NCI-H748 (cell line): ENCODE measurements at regions not wholly inside any gene's neighbourhood (a gene's known extent, or its start where the extent isn't known, plus 50 kb on each side); places are given as distances from the start of the nearest gene placed in this dataset.

ENCODE experiments used
- DNase-seq: peaks from one replicate; lab custom pipeline; 2025; ENCODE audit not compliant: unreplicated experiment; lab: John Stamatoyannopoulos, UW

GRCh38 chr2:6645672-6646071 is 220.0 kb downstream of the CMPK2 start:
- DNase-seq = no peak

GRCh38 chr2:6647046-6647445 is 218.7 kb downstream of the CMPK2 start:
- DNase-seq = no peak

DNA sequence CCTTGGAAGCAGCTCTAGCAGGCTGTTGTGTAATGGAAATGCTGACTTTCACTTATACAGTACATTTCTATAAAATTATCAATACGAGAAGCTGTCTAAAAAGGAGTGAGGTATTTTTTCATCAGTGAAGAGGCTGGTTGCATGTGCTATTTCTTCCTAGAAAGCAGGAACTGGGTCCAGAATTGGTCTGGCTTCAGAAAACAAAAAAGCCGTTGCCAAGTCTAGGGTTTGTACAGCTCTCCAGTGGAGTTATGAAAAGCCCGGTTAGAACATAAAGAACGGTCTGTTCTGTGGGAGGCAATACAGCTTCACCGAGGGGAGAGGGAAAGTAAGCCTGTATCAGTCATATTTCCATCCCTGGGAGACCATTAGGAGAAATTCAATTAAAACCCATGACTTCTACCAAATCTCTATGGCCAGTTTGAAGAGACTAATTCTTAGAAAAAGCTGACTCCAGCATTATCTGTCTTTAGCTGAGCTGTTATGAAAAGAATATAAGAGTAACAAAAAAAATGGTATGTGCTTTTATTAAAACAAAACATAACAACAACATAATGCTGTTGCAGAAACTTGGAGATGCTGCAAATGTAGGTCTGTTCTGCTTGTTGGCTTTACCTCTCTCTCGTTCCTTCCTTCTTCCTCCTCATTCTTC is 217.0 kb downstream of the CMPK2 start:
- DNase-seq = no peak

DNA sequence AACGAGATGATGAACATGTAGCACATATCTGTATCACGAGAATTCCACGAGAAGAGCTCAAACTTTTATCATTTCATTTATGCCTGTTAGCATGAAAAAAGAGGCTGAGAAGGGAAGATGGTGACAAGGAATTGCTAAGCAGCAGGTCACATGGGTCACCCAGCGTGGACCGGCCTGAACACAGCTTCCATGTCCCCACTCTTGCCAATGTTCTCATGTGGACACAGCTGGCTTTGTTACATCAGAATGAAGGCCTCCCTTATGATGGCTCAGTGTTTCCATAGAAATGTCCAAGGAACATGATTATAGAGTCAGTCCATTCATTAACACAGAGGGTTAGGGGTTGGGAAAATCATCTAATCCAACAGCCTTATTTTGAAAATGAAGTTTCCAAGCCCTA is 215.4 kb downstream of the CMPK2 start:
- no peak for DNase-seq

- DNase-seq = no peak
These were observed 213.5 kb downstream of the CMPK2 start for GRCh38 chr2:6652251-6652650.

DNA sequence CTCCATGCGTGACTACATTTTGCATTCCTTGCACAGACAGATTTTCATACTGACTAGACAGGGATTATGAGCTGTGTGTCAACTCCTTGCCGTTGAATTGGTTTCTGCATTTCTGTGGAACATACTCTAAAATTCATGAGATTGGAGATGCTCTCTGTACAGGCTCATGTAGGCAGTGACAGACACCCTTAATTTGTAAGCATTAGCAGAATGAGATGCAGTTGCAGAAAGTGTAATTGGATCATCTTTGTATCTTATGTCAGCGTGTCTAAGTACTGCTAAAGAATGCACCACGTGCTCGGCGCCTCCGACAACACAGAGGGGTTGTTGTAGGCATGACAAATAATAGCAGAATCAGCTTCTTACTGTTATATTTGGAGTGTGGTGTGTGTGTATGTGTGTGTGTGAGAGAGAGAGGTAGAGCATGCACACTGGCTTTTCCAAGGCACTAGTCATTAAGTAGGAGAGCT is 212.4 kb downstream of the CMPK2 start:
- DNase-seq = no peak

GRCh38 chr2:6654279-6654678 is 211.4 kb downstream of the CMPK2 start:
- DNase-seq = no peak

GRCh38 chr2:6656633-6657032 is 209.1 kb downstream of the CMPK2 start:
- no peak for DNase-seq

DNA sequence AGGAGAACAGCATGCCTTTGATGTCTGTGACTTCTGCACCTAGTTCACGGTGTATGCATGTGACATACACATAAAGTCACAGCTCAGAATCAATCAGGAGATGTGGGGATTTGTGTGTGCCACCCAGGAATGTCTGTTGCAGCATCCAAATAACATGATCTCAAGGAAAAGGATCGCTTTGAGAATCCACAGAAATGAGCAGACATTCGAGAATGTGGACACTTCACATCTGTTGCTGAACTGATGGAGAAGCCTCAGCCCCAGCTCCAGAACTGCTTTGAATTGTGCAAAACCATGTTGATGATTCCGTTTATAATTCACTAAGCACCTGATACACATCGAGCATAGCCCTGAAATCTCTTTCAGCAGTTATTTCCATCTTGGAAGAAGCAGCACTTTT is 208.6 kb downstream of the CMPK2 start:
- DNase-seq = no peak

DNA sequence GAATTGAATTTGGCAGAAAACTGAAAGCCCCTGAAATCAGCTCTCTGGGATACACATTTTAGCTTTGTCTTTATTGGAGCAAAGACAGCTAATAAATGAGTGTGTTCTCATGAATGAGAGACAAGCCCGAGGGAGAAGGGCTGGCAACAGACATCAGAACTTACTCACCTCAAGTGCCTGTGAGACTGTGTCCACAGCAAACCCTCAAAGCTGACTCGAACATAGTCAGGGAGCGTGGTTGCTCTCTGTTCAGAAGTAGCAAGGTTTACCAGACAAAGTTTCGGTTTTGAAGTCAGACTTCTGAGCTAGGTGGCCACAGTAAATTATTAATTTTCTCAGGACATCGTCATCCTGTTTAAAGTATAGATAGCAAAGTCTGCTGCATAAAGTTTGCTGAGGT is 207.9 kb downstream of the CMPK2 start:
- no peak for DNase-seq

GRCh38 chr2:6664332-6665061 is 201.2 kb downstream of the CMPK2 start:
- no peak for DNase-seq

GRCh38 chr2:6665093-6666045 is 200.3 kb downstream of the CMPK2 start:
- DNase-seq = no peak

- no peak for DNase-seq
These were observed 198.4 kb downstream of the CMPK2 start for GRCh38 chr2:6667326-6667725.

DNA sequence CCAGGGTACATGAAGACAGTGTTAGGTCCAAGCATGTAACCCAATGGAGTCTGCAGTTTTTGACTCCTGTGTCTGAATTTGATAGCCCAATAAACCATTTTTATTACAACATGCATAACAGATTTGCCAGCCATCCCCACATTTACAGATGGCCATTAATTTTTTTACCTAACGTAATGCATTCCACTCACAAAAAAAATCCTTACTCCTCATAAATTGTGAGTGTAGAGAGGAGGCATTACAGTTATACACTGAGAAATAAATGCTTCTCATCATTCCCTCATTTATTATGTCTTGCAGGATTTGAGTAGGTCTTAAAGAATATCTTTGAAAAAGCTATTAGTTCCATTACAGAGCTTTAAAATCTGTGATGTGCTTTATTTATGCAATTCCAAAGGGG is 193.8 kb downstream of the CMPK2 start:
- no peak for DNase-seq

DNA sequence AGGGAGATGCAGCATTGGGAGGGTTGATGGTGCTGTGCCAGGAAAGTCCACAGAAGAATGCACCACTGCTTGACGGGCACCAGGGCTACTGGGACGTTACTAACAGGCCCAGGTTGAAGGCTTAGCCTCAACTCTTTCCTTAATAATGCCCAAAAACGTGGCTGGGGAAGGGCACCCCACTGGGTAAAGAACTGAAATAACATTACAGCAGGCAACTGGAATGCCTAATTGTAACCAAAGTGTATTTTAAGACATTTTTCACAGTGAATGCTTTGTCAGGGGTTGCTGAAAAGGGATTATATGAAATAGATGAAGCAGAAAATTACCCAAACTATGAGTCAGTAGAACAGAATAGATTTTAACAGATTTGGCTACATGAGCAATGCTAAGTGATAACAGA is 191.3 kb downstream of the CMPK2 start:
- DNase-seq = no peak

GRCh38 chr2:6675791-6676190 is 189.9 kb downstream of the CMPK2 start:
- DNase-seq = no peak

DNA sequence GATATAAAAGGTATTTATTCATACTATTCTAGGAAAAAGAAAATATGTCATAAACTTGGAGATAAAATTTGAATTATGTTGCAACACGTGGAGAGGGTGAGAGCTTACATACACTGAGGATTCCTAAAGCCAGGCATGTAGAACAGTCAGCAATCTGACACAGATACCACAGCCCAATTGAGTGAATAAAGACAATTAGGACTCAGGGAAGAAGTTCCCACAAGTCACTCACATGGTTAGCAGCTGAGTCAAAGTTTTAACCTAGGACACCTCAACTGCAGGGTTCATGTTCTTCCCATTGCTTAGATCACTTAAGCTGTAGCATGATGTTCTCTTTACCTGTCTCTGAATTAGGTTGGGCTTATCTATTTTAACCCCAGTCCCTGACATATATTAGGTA is 189.5 kb downstream of the CMPK2 start:
- no peak for DNase-seq

GRCh38 chr2:6676776-6677175 is 188.9 kb downstream of the CMPK2 start:
- no peak for DNase-seq

DNA sequence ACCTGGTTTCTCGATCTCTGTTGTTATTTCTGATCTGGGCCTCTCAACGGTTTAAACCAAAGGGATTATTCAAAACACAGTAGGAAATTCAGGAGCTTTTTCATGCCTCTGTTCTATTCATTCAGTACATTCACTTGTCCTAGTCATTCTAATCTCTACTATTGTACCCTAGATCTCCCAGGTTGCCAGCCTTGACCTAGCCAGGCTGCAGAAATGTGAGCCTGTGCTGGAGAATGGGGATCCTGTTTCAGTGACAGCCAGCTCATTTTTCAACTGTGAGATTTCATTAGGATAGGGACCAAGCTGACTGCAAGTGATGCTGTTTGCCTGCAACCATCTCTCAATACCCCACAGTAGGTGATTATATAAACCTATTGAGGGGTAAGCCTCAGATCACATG is 186.2 kb downstream of the CMPK2 start:
- no peak for DNase-seq

- DNase-seq = no peak
These were observed 182.2 kb downstream of the CMPK2 start for GRCh38 chr2:6683516-6683915.

DNA sequence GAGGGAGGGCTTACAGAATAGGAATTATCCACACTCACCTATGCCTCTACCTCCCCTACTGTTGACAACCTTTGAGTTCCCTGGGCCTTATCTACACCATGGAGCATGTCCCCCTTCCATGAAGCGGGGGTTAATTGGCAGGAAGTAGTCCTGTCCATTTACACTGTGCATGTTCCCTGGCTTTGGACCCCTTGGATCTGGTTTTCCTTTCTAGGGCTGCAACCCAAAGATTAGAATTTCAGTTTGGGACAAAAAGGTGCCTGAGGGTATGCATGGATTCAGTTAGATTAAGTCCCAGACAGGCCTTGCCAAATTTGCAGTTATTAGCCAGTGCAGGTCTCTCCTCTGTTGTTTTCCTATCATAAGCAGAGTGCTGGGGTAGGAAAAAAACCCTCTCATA is 180.3 kb downstream of the CMPK2 start:
- DNase-seq = no peak

GRCh38 chr2:6692056-6692455 is 173.7 kb downstream of the CMPK2 start:
- DNase-seq = no peak
